LNCAP (cell line): ENCODE measurements at regions not wholly inside any gene's neighbourhood (a gene's known extent, or its start where the extent isn't known, plus 50 kb on each side); places are given as distances from the start of the nearest gene placed in this dataset.

Experiments used
- TF ChIP-seq, protein P1 (sequence below): fragments of 450-650 bp; IDR thresholded peaks from 2 replicates; pipeline ENCODE4 v1.5.1; 2017; ENCODE audit warnings: mild to moderate bottlenecking

DNA sequence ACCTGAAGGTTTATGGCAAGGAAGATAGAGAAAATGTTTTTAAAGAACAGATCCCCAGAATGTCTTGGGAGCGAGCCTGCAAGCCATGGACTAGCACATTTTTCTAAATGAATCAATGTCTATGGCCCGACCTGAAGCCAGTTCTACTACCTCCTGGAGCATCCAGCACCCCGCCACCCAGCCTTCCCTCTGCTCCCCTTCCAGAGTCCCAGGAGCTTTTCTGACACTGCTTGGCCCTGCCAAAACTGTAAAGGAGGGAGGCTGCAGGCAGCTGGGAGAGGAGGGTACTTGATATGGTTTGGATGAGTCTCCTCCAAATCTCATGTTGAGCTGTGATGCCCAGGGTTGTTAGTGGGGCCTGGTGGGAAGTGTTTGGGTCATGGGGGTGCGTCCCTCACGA is 95.5 kb upstream of the FZD10 start:
- TF ChIP-seq, protein P1, sequence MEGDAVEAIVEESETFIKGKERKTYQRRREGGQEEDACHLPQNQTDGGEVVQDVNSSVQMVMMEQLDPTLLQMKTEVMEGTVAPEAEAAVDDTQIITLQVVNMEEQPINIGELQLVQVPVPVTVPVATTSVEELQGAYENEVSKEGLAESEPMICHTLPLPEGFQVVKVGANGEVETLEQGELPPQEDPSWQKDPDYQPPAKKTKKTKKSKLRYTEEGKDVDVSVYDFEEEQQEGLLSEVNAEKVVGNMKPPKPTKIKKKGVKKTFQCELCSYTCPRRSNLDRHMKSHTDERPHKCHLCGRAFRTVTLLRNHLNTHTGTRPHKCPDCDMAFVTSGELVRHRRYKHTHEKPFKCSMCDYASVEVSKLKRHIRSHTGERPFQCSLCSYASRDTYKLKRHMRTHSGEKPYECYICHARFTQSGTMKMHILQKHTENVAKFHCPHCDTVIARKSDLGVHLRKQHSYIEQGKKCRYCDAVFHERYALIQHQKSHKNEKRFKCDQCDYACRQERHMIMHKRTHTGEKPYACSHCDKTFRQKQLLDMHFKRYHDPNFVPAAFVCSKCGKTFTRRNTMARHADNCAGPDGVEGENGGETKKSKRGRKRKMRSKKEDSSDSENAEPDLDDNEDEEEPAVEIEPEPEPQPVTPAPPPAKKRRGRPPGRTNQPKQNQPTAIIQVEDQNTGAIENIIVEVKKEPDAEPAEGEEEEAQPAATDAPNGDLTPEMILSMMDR, result no peak

DNA sequence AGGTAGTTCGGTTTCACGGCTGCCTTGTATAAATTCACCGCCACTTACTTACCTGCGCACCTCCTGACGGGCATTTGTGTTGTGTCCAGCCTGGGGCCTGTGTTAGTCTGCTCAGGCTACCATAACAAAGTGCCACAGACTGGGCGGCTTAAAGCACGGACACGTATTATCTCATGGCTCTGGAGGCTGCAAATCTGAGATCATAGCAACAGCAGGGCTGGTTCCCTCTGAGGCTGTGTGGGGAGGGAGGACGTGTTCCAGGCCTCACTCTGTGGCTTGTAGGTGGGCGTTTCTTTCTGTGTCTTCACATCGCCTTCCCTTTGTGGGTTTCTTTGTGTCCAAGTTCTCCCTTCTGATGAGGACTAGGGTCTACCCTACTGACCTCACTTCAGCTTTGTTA is 93.5 kb upstream of the FZD10 start:
- TF ChIP-seq, protein P1, result no peak

DNA sequence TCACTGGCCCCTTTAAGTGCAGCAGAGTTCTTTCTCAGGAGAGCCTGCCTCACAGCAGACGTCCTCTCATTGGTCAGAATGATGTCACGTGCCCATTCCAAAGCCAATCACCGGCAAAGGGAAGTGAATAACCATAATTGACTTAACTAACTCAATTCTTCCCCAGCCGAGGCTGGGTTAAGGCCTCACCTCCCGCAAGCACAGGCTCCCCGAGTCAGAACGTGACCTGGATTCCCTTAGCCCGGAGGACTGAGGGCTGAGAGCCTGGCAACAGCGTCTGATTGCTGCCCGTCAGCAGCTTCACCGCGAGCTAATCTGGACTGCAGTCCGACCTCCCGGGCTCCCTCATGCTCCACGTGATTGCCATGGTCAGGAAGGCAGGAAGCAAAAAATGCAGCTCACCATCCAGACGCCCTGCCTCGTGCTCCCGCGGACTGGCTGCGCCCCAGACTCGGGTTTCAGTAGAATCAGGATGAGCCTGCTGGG is 92.1 kb upstream of the FZD10 start:
- TF ChIP-seq, protein P1, result no peak

GRCh38 chr12:130073721-130074120 is 88.5 kb upstream of the FZD10 start:
- TF ChIP-seq, protein P1, result no peak

DNA sequence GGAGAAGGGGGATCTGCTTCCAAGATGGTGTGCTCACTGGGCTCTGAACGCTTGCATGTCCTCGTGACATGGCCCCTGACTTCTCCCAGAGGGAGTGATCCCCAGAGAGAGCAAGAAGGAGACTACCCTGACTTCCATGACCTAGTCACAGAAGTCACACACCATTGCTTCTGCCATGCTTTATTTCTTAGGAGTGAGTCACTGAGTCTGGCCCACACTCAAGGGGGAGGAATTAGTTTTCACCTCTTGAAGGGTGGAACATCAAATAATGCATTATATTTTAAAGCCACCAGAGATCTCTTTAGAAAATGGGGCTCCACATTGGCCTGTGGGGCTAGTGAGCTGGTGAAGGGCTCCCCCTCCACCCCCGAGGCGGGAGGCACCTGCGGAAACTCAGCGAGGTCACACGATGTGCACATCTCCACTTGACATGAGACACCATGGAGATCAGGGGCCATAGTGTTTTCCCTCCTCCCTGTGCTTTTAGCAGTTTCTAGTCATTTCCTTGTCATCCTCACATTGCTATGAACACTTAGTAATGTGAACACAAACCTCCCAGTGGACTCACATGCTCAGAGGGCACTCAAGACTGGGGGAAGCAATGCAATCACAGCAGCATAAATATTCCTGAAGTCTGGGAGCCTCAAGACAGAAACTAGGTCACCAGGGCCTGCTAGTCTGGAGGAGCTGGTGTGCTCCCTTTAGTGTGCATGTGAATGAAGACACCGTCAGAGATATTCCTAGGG is 87.4 kb upstream of the FZD10 start:
- TF ChIP-seq, protein P1, result no peak

GRCh38 chr12:130075497-130076076 is 86.7 kb upstream of the FZD10 start:
- TF ChIP-seq, protein P1, result no peak

- TF ChIP-seq, protein P1, result no peak
Measured at GRCh38 chr12:130076126-130076525, 86.1 kb upstream of the FZD10 start.
